GM19043 (cell line): ENCODE measurements at regions not wholly inside any gene's neighbourhood (a gene's known extent, or its start where the extent isn't known, plus 50 kb on each side); places are given as distances from the start of the nearest gene placed in this dataset.

Experiments
- ATAC-seq: cut with Tn5 transposase; IDR thresholded peaks from one replicate; pipeline ENCODE4 v1.9.1; 2021; ENCODE audit warnings: low read depth; ENCODE audit not compliant: unreplicated experiment

- no peak for ATAC-seq
Observed at GRCh38 chr3:72418856-72419255, 429.4 kb downstream of the SHQ1 start.

DNA sequence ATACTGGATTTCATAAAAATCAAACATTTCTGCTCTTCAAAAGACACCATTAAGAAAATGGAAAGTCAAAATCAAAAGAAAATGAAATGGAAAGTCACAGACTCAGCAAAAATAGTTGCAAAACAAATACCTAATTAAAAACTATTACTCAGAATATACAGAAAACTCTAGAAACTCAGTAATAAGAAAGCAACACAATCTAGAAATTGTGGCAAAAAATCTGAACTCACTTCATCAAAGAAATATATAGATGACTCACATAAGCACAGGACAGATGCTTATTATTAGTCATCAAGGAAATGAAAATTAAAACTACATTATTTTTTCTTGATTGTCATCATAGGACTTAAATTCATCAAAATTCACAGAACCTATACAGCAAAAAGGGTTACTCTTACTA lies 430.0 kb downstream of the SHQ1 start:
- no peak for ATAC-seq

DNA sequence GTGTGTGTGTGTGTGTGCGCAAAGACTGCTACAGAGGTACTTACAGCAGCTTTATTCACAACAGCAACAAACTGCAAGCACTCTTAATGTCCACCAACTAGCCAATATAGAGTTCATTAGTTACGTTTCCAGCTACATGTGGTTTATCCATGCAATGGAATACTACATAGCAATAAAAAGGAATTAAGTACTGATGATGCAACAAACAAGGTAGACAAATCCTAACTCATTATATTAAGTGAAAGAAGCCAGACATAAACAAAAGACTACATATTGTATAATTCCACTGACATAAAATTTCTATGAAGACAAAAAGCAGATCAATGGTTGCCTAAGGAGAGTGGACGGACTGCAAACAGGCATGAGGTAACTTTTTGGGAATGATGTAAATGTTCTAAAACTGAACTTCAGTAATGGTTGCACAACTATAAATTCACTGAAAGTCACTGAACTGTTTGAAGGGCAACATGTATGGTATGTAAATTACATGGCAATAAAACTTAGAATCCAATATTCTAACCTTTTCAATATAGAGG lies 433.7 kb downstream of the SHQ1 start:
- no peak for ATAC-seq

DNA sequence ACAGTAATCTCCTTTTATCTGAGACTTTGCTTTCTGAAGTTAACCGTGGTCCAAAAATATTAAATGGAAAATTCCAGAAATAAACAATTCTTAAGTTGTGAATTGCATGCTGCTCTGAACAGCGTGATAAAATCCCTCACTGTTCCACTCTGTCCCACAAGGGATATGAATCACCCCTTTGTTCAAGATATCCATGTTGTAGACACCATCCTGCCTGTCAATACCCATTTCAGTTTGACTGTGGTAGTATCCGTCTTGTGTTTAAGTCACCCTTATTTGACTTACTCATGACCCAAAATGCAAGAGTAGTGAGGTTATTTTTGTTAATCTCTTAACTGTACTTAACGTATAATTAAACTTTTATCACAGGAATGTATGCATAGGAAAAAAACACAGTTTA lies 435.0 kb downstream of the SHQ1 start:
- ATAC-seq: no peak

GRCh38 chr3:72412340-72412956 lies 435.8 kb downstream of the SHQ1 start:
- no peak for ATAC-seq

GRCh38 chr3:72411843-72412242 lies 436.4 kb downstream of the SHQ1 start:
- ATAC-seq: no peak

- no peak for ATAC-seq
Observed at GRCh38 chr3:72411126-72411525, 437.1 kb downstream of the SHQ1 start.

DNA sequence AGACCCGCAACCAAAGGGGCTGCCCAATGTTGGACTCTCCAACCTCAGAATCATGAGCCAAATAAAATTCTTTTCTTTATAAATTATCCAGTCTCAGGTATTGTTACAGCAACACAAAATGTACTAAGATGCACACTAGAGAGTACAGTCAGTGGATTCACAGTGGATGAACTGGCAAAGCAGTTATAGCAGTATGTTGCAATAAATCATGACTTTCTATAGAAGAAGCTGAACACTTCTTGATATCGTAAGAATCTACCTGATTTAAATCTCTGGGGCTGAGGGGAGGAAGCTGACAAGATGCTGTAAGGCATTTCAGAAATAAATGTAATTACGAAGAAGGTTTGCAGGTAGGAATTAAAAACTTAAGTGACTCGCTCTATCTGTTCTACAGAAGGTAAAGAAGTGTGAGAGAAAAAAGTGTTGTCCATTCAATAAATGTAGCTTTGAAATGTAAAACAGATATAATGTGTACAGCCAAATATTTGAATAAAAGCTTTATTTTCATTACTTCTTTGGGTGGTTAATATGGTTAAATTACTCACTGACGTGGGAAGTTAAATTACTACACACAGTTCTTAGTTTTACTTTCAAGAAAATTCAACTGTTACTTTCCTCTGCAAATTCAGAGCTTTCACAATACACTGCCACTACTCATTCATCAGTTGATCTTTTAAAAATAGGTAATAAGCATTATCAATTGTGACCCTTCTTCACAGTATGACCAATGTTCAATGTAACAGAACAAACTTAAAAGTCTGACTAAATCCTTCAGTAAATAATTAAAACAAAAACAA lies 439.1 kb downstream of the SHQ1 start:
- ATAC-seq: no peak

DNA sequence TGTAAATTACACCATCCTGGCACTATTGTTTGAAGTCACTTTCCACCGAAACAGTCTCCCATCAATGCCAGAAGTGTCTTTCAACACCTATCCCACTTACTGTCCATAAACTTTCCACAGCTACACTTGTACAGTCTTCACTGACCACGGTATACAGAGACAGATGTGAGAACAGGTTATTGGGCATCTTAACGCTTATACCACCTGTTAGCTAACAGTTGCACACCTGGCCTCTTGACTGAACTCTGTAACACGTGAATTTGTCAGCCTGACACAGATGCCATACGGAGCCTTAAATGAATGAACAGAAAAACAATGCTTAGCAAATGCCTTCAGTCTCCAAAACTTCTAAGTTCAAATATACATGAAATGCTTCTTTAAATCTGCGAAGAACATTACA lies 440.5 kb downstream of the SHQ1 start:
- no peak for ATAC-seq

- no peak for ATAC-seq
Observed at GRCh38 chr3:72405943-72406566, 442.2 kb downstream of the SHQ1 start.

DNA sequence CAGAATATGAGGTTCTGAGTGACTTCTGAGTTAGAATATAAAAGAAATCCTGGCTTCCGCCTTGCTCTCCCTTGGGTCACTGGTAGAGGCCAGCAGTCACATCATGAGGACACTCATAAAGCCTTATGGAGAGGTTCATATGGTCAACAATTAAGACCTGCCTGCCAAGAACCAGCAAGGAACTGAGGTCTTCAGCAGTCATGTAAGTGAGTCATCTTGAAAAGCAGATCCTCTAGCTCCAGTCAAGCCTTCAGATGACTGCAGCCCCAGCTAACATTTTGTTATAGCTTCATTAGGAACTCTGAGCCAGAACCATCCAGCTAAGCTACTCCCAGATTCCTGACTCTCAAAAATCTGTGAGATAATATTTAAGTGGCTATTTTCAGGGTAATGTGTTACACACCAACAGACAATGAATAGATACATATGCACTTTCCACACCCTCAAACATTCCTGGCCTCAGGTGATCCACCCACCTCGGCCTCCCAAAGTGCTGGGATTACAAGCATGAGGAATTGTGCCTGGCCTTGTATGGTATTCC lies 447.2 kb downstream of the SHQ1 start:
- ATAC-seq: no peak

DNA sequence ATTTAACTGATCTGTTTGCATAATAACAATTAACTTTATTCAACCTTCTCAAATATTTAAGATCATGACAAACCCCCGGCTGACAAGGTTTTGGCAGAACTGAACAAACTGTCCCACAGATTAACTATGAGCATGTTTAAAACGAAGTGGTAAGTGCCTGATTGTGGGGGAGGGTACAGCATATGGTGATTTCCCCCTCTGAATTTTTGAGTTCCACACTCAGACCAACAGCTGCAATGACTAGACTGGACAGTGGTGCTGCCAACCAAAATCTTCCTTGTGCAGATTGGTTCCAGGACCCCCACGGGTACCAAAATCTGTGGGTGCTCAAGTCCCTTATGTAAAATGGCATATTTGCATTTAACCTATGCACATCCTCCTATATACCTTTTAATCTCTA lies 449.5 kb downstream of the SHQ1 start:
- no peak for ATAC-seq

GRCh38 chr3:72397586-72397985 lies 450.7 kb downstream of the SHQ1 start:
- no peak for ATAC-seq

GRCh38 chr3:72396899-72397298 lies 451.3 kb downstream of the SHQ1 start:
- no peak for ATAC-seq

DNA sequence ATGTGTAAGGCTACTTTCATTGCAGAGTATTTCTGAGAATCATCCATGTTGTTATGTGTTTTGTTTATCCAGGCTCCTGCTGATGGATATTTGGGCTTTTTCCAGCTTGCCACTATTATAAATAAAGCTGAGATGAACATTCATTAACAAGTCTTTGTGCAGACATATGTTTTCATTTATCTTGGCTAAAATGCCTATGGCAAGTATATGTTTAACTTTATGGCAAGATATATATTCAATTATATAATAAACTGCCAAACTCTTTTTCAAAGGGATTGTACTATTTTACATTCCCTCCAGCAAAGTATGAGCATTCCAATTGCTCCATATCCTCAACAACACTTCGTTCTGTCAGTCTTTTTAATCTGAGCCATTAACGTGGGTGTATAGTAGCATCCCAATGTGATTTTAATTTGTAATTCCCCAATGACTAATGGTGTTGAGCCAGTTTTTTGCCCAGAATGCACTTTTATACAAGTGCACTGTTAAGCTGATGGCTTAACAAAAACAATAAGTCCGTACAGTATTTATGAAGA lies 452.4 kb downstream of the SHQ1 start:
- ATAC-seq: no peak

GRCh38 chr3:72393455-72393854 lies 454.8 kb downstream of the SHQ1 start:
- ATAC-seq: no peak

GRCh38 chr3:72391659-72392058 lies 456.6 kb downstream of the SHQ1 start:
- ATAC-seq: no peak

GRCh38 chr3:72390841-72391240 lies 457.4 kb downstream of the SHQ1 start:
- ATAC-seq: no peak

DNA sequence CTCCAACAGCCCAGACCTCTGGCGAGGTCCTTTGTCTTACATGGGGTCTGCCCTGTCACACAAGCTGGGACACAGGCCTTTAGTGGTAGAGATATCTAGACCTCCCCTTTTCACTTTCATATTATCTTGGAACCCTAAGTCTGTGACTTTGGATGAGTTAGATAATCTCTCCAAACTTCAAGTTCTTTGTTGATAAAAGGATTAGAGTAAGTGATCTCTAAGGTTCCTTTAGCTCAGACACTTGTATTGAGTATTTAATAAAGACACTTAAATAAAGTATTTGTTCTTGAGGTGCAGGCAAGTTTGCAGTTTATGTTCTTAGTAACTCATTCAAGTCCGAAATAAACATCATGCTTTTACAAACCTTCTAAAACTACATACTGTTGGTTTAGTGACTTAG lies 459.6 kb downstream of the SHQ1 start:
- no peak for ATAC-seq

- no peak for ATAC-seq
Observed at GRCh38 chr3:72388117-72388516, 460.1 kb downstream of the SHQ1 start.

DNA sequence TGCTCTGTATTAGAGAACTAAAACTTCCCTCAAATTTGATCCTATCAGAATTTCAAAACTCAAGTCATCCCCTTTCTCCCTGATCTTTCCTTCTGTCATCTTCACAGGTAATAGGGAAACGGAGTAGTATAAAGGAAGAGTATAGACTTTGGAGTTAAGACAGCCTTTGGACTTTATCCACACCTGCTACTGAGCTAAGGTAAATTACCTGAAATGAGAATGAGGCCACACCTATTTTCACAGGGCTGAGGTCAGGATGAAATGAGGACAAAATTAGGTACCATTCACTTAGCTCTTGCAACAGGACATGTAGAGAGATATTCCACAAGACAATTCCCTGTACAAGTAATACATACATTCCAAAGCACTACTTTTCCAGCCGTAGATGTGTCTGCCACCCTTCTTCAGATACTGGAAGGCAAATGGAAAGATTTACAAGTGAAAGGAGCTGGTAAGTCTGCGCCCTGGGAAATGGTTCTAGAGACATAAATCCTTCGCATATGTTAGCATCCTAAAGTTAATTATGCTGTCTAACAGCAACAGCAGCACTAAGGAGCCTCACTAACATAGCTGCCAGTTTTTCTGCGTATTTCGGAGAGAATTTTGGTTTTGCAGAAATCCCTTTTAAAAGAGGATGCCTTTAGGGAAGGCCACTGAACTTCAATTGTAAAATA lies 461.8 kb downstream of the SHQ1 start:
- ATAC-seq: no peak
